T-helper 2 cell treated with Interferon-gamma antibody and Interleukin-4, amounts not matched to agents 5 μg/mL and 100 μg/mL, for 36 hours (primary cell): ENCODE measurements at regions not wholly inside any gene's neighbourhood (a gene's known extent, or its start where the extent isn't known, plus 50 kb on each side); places are given as distances from the start of the nearest gene placed in this dataset.

Experiments used
- DNase-seq: peaks from one replicate; pipeline ENCODE4 v3.0.0; 2021; ENCODE audit warnings: low spot score
- H3K27ac Mint-ChIP-seq: one replicate; pipeline ENCODE4 v1.8.0; 2021; ENCODE audit warnings: mild to moderate bottlenecking, mixed read lengths
- H3K27me3 Mint-ChIP-seq: one replicate; pipeline ENCODE4 v1.8.0; 2021; ENCODE audit warnings: low read depth, mixed read lengths
- H3K36me3 Mint-ChIP-seq: one replicate; pipeline ENCODE4 v1.8.0; 2021; ENCODE audit warnings: low read depth, mixed read lengths
- H3K4me1 Mint-ChIP-seq: one replicate; pipeline ENCODE4 v1.8.0; 2021; ENCODE audit warnings: low read depth, mixed read lengths
- H3K4me3 Mint-ChIP-seq: one replicate; pipeline ENCODE4 v1.8.0; 2022; ENCODE audit warnings: mild to moderate bottlenecking, moderate library complexity, mixed read lengths
- H3K9me3 Mint-ChIP-seq: one replicate; pipeline ENCODE4 v1.8.0; 2021; ENCODE audit warnings: mixed read lengths

DNA sequence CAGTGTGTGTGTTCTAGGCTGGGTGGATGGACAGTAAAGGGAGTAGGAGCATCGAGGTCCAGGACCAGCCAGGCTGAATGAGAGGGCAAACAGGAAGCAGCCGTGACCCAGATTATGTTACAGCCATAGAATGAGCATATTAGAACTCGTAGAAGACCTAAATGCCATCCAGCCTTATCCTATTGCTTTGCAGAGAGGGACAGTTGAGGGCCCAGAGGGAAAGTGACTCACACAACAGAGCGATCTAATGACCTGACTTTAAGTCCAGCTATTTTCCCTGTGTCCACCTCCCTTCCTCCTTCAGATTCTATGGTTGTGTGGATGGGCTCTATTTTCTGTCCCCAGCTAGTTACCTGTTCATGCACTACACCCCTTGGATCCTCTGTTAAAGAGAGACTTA lies 634.1 kb upstream of the TBL1XR1 start:
- no peak for DNase-seq
- Mint-ChIP-seq H3K9me3 (no peaks in the 10 kb centered on the region), H3K4me3 (no peak overlapping the region), H3K27me3 (no peaks in the 10 kb centered on the region), H3K27ac (no peak overlapping the region), H3K4me1 (no peaks in the 10 kb centered on the region), H3K36me3 (no peaks in the 10 kb centered on the region)

DNA sequence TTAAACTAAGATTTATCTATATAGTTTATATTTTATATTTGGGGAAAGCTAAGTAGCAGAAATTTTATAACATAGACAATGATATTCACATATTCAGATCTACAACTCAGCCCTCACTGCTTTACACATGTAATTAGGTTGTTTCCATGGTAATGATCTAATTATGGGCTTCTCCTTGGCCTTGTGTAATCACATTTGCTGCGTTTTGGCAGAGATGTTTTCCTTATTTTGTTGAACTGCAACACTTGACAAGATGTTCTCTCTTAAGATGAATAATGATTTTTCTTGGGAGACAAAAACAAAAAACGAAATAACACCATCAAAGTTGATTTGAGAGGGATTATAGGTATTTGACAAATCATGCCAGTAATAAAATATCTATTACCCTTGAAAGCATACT lies 635.6 kb upstream of the TBL1XR1 start:
- no peak overlapping the region for H3K27ac Mint-ChIP-seq
- no peak overlapping the region for H3K4me3 Mint-ChIP-seq
- H3K4me1 Mint-ChIP-seq = no peaks in the 10 kb centered on the region
- H3K36me3 Mint-ChIP-seq = no peaks in the 10 kb centered on the region
- no peaks in the 10 kb centered on the region for H3K9me3 Mint-ChIP-seq
- no peaks in the 10 kb centered on the region for H3K27me3 Mint-ChIP-seq
- DNase-seq = no peak

DNA sequence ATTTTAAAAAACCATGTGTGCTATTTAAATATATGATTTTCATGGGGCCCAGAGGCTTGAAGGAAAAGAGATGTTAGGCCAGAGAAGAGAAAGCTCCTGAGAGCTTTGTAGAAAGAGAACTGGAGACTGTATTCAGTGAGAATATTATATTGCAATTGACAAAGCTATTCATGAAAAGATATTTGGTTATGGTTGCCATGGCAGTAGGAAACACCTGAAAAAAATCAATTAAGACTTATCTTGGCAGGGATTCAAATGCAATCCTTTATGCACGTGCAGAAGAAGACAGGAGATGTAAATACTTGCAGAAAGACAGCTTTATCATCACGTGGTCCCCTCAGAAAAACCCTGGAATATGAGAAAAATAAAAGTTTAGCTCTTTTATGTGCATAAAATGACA lies 636.0 kb upstream of the TBL1XR1 start:
- no peak overlapping the region for H3K27ac Mint-ChIP-seq
- no peaks in the 10 kb centered on the region for H3K4me1 Mint-ChIP-seq
- DNase-seq = no peak
- no peaks in the 10 kb centered on the region for H3K36me3 Mint-ChIP-seq
- H3K9me3 Mint-ChIP-seq = no peaks in the 10 kb centered on the region
- no peak overlapping the region for H3K4me3 Mint-ChIP-seq
- no peaks in the 10 kb centered on the region for H3K27me3 Mint-ChIP-seq

DNA sequence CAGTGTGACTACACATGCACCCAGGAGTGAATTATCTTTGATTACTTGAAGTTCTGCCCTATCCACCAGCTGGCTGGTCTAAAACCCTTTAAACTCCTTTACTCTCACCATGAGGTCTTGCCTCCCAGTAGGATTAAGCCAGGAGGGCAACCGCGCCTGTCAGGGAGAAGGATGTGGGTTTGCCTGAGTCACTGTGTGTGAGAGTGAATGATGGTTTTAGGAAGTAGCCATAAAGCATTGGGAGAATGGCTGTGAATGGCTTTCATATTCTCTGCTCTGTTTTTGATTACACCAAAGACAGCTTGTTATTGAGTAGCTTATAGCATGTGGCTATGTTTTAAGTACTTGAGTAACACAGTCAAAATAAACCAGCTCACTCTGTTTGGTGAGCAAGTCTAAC lies 637.7 kb upstream of the TBL1XR1 start:
- Mint-ChIP-seq H3K27me3 (no peaks in the 10 kb centered on the region), H3K4me1 (no peaks in the 10 kb centered on the region), H3K9me3 (no peaks in the 10 kb centered on the region), H3K36me3 (no peaks in the 10 kb centered on the region), H3K4me3 (no peak overlapping the region), H3K27ac (no peak overlapping the region)
- DNase-seq = no peak

DNA sequence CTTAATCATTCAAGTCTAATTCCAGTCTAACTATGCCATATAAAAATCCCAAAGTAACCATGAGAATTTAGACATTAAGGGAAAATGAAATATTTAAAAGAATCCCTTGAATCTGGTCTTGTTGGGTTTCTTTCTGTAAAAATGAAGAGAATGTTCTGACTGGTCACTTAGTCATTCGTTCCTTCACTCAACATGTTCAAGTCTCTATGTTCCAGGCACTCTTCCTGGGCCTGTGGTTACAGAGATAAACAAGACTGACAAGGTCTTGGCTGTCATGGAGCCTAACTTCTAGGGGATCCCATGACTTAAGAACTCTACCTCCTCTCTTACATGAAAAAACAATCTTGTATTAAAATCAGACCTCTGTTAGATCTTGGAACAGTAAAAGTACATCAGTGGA lies 638.6 kb upstream of the TBL1XR1 start:
- Mint-ChIP-seq H3K27ac (no peak overlapping the region), H3K4me3 (no peak overlapping the region), H3K9me3 (no peaks in the 10 kb centered on the region), H3K27me3 (no peaks in the 10 kb centered on the region), H3K4me1 (no peaks in the 10 kb centered on the region), H3K36me3 (no peaks in the 10 kb centered on the region)
- no peak for DNase-seq

DNA sequence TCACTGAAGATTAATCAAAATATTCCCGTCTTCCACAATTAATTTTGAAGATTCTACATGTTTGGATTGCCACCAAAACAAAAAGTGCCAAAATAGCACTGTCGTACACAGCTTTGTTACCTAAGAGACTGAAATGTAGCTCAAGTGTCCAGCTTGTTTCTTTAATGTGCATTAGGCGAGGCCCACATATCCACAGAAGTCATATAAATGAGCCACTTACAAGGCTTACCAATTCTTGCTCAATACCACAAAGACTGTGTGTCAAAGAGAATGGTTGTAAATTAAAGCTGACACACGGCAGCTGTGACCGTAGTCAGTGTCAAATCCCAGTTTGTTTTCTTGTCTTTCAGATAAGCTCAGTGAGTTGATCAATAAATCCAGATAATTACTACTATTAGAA lies 639.4 kb upstream of the TBL1XR1 start:
- Mint-ChIP-seq H3K36me3 (no peaks in the 10 kb centered on the region), H3K27ac (no peak overlapping the region), H3K4me1 (no peaks in the 10 kb centered on the region), H3K27me3 (no peaks in the 10 kb centered on the region), H3K4me3 (no peak overlapping the region), H3K9me3 (no peaks in the 10 kb centered on the region)
- no peak for DNase-seq

DNA sequence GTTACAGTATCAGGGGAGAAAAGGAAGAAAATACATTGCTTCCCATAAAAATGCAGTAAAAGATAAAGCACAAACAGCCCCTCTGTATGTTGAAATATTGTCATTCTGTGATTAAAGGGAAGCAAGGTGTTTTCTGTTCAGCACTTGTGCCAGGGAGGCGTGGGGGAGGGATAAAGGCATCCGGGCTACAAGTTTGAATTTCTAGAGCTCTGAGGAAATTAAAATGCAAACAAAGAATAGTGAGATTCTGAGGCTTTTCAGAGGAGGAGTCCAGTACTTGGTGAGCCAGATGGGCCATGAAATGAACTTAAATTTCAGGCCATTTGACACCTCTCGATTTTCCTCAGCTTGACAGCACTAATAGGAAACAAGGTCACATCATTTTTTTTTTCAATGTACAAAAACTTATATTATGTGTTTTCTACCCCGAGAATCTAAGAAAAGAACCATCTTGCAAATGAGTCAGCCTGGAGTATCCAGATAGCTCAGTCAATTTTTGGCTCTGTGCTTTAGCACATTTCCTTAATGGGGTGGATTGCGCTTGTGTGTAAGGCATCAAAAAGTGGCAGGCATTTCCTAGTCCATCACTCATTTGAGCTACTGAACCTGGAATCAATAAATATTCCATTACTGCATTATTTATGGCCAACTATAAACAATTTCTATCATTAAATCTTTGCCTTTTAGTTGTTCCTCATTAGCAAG lies 640.8 kb upstream of the TBL1XR1 start:
- Mint-ChIP-seq H3K9me3 (no peaks in the 10 kb centered on the region), H3K4me1 (no peaks in the 10 kb centered on the region), H3K27me3 (no peaks in the 10 kb centered on the region), H3K27ac (no peak overlapping the region), H3K36me3 (no peaks in the 10 kb centered on the region), H3K4me3 (no peak overlapping the region)
- no peak for DNase-seq

DNA sequence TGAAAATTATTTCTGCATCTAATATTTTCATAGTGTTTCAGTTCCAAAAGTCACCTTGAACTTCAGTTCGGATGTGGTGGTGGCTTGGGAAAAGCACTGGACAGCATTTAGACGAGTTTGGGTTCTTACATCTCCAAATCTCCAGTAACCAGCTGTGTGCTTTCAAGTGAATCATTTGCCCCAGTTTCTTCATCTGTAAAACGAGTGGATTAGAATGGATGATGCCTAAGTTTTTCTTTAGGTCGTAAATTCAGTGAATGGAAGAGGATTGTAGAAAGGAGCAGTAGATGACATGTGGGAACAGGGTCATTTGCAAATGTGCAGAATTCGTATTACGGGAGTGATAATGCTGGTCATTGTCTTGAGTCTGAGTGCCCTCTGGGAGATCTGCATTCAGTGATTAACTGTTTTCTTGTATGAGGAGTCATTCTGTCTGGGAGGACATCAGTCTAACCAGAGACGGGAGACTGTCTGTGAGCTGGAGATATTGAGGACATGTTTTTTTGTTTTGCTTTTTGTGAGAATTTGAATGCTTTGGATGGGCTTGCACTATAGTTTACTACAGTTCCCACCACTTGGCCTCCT lies 641.6 kb upstream of the TBL1XR1 start:
- Mint-ChIP-seq H3K27ac (no peak overlapping the region), H3K27me3 (no peaks in the 10 kb centered on the region), H3K4me1 (no peaks in the 10 kb centered on the region), H3K9me3 (no peaks in the 10 kb centered on the region), H3K4me3 (no peak overlapping the region), H3K36me3 (no peaks in the 10 kb centered on the region)
- no peak for DNase-seq

DNA sequence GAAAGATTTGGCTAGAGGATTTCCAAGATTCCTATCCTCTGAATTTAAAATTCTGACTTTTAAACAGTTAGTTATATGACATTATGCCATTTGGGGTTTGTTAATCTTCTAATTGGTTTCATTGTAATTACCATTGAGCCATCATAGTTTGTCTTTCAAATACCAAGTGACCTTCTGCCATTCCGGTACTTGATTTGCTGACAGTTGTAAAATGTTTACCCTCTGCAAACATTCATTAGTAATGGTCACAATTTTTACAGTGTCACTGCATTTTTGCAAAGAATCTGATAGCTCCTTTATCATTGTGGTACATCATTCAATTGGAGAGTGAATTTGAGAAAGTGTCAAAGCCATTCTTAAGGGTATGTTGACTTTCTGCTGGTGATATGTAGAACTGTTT lies 645.0 kb upstream of the TBL1XR1 start:
- no peaks in the 10 kb centered on the region for H3K36me3 Mint-ChIP-seq
- no peaks in the 10 kb centered on the region for H3K4me1 Mint-ChIP-seq
- H3K4me3 Mint-ChIP-seq = no peak overlapping the region
- H3K27ac Mint-ChIP-seq = no peak overlapping the region
- H3K27me3 Mint-ChIP-seq = no peaks in the 10 kb centered on the region
- H3K9me3 Mint-ChIP-seq = no peaks in the 10 kb centered on the region
- DNase-seq = no peak

DNA sequence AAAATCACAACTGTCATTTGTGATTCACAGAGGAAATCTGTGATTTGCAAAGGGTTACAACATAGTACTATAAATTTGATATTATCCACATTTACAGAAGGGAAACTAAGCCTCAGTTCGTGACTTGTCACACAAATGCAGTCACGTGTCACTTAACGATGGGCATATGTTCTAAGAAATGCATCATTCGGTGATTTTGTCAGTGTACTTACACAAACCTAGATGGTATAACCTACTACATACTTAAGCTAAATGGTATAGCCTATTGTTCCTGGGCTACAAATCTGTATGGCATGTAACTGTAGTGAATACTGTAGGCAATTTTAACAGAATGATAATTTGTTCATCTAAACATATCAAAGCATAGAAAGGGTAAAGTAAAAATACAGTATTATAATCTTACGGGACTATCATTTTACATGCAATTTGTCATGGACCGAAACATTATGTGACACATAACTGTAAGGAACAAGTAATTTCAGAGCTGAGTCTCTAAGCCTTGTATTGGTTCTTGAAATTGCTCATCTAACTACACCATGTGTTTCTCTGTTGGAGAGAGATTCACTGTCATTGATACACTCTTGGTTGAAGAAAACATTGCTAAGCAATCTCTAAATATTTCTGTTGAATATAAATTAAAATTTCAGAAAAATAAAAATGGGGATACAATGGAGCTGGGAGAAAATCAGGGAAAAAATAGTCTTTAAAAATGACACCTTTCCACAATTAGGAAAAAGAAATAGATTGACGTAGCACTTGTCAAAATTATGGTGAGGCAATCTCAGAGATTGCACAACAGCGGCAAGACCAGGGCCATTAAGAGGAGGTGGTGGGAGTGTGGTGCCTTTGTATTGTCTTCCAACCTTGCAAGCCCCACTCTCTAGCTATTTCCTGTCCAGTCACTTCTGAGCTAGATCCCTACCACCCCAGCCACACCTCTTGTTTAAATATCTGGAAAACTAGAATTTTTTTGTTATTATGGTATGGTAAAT lies 645.8 kb upstream of the TBL1XR1 start:
- Mint-ChIP-seq H3K4me3 (no peak overlapping the region), H3K4me1 (no peaks in the 10 kb centered on the region), H3K27me3 (no peaks in the 10 kb centered on the region), H3K36me3 (no peaks in the 10 kb centered on the region), H3K9me3 (no peaks in the 10 kb centered on the region), H3K27ac (no peak overlapping the region)
- no peak for DNase-seq

DNA sequence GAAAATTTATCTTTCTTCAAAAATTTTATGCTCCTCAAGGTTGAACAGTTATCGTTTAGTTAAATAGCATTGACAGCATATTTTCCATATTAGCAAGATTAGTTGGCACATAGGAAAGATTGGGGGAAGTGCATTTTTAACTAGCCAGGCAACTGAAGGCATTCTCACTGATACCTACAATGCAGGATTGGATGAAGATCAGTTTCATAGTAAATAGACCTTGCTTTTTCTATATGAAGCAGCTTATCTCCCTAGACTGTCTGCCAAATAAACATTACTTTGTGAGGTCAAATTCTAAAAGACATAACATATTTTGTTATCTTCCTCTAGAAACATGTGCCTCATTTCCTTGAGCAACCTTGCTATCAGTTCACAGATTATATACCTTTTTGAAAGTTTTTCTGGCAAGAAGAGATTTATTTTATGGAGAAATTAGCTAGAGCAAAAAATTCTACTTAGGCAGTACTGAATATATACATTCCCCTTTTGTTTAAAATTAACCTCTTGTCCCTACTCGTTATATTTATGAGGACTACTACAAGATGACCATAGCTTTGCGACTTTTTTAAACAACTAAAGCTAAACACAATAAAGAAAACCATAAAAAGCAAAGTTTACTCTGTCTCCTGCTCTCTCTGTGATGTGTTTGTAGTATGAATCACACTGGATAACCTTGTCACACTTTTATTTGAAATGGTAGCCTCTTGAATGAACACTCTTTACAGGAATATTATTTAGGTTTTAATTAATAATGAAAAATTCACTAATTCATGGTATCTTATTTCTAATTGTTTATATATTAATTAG lies 654.9 kb upstream of the TBL1XR1 start:
- Mint-ChIP-seq H3K36me3 (no peaks in the 10 kb centered on the region), H3K4me1 (no peaks in the 10 kb centered on the region), H3K27me3 (no peaks in the 10 kb centered on the region), H3K4me3 (no peak overlapping the region), H3K9me3 (no peaks in the 10 kb centered on the region), H3K27ac (no peak overlapping the region)
- DNase-seq = no peak

DNA sequence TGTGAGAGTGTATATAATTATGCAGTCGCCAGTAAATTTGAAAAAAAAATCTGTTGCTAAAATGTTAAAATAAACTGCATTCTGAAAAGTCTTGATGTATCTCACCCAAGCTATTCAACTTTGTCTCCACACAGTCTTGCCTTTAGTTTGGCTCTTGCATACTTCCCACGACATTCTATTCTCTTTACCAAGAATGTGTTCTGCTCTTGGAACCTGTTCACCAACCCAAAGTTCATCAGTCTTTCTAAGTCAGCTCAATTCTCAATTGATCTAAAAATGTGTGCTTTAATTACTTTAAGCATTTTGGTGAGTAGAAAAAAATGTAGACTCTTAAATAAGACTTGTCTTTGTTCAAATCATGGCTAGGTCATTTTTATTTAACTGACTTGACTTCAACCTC lies 657.7 kb upstream of the TBL1XR1 start:
- H3K4me3 Mint-ChIP-seq = no peak overlapping the region
- DNase-seq = no peak
- no peaks in the 10 kb centered on the region for H3K27me3 Mint-ChIP-seq
- H3K36me3 Mint-ChIP-seq = no peaks in the 10 kb centered on the region
- no peak overlapping the region for H3K27ac Mint-ChIP-seq
- no peaks in the 10 kb centered on the region for H3K4me1 Mint-ChIP-seq
- no peaks in the 10 kb centered on the region for H3K9me3 Mint-ChIP-seq

DNA sequence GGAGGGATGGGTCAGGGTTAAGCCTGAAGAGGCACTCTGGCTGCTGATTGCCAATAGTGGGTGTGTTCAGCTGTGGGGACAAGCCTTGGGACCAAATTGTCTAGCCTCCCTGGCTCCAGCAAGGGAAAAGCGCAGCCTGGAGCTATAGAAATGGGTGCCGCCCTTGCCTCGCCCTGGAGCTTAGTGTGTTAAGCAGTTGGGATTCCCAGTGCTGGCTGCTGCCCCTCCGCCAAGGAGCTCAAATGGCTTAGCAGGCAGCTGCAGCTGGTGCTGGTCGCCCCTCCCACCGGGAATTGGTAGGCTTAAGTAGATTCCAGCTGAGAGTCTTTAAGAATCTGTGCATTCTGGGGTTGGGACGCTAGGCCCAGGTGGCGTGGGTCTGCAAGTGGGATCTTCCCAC lies 662.9 kb upstream of the TBL1XR1 start:
- H3K4me3 Mint-ChIP-seq = no peak overlapping the region
- H3K27ac Mint-ChIP-seq = no peak overlapping the region
- H3K9me3 Mint-ChIP-seq = peaks cover 9% of the 10 kb centered on the region
- no peak for DNase-seq
- no peaks in the 10 kb centered on the region for H3K4me1 Mint-ChIP-seq
- H3K36me3 Mint-ChIP-seq = no peaks in the 10 kb centered on the region
- H3K27me3 Mint-ChIP-seq = no peaks in the 10 kb centered on the region
